HG03342 (cell line): ENCODE measurements at regions not wholly inside any gene's neighbourhood (a gene's known extent, or its start where the extent isn't known, plus 50 kb on each side); places are given as distances from the start of the nearest gene placed in this dataset.
A peak's percentile ranks its signal among the peaks of the same experiment; 100 is the strongest.
"Not testable (repeated sequence)": the region's sequence is repeated elsewhere in the genome, so short reads cannot be mapped to it uniquely, and the experiment has no call there.

Experiments
- ATAC-seq: cut with Tn5 transposase; IDR thresholded peaks from one replicate; pipeline ENCODE4 v1.9.1; 2021; ENCODE audit warnings: mild to moderate bottlenecking, moderate library complexity; ENCODE audit not compliant: unreplicated experiment

GRCh38 chr16:48057048-48057447, 98.7 kb downstream of the ABCC12 start:
- ATAC-seq, result no peak

- peak; percentile 73 for ATAC-seq
These were observed 100.8 kb downstream of the ABCC12 start for GRCh38 chr16:48054881-48055601.

- no peak for ATAC-seq
These were observed 102.4 kb downstream of the ABCC12 start for GRCh38 chr16:48053418-48053745.

GRCh38 chr16:48052731-48053417, 102.9 kb downstream of the ABCC12 start:
- ATAC-seq, result no peak

GRCh38 chr16:48050871-48051270, 104.9 kb downstream of the ABCC12 start:
- ATAC-seq, result no peak

- no peak for ATAC-seq
These were observed 105.9 kb downstream of the ABCC12 start for GRCh38 chr16:48049847-48050246.

GRCh38 chr16:48047720-48048119, 108.1 kb downstream of the ABCC12 start:
- no peak for ATAC-seq

- no peak for ATAC-seq
These were observed 108.6 kb downstream of the ABCC12 start for GRCh38 chr16:48047241-48047640.

- ATAC-seq, result no peak
These were observed 111.7 kb downstream of the ABCC12 start for GRCh38 chr16:48044117-48044516.

- no peak for ATAC-seq
These were observed 113.8 kb downstream of the ABCC12 start for GRCh38 chr16:48041981-48042421.

- ATAC-seq, result no peak
These were observed 120.7 kb downstream of the ABCC12 start for GRCh38 chr16:48035142-48035541.

- ATAC-seq, result no peak
These were observed 124.9 kb downstream of the ABCC12 start for GRCh38 chr16:48030926-48031325.

GRCh38 chr16:48029768-48030167, 126.0 kb downstream of the ABCC12 start:
- ATAC-seq, result no peak

GRCh38 chr16:48025359-48025758, 130.4 kb downstream of the ABCC12 start:
- no peak for ATAC-seq

GRCh38 chr16:48024042-48024441, 131.8 kb downstream of the ABCC12 start:
- no peak for ATAC-seq

- ATAC-seq, result no peak
These were observed 133.3 kb downstream of the ABCC12 start for GRCh38 chr16:48022496-48022895.

- not testable (repeated sequence) for ATAC-seq
These were observed 135.2 kb downstream of the ABCC12 start for GRCh38 chr16:48020617-48021016.

GRCh38 chr16:48014349-48015135, 141.3 kb downstream of the ABCC12 start:
- ATAC-seq, result no peak

GRCh38 chr16:48013491-48013901, 142.3 kb downstream of the ABCC12 start:
- ATAC-seq, result no peak

- no peak for ATAC-seq
These were observed 143.7 kb downstream of the ABCC12 start for GRCh38 chr16:48011878-48012658.

GRCh38 chr16:48011466-48011865, 144.3 kb downstream of the ABCC12 start:
- no peak for ATAC-seq
